Cardiac fibroblast (primary cell): ENCODE measurements at regions not wholly inside any gene's neighbourhood (a gene's known extent, or its start where the extent isn't known, plus 50 kb on each side); places are given as distances from the start of the nearest gene placed in this dataset.

Experiments
- DNase-seq, 2 donors: peaks; one replicate each; pipeline versions ENCODE4 v3.0.0 to v3.0.0-alpha.2; 2010; ENCODE audit warnings: low read depth in 2 of 2
- H3K4me3 ChIP-seq, 2 donors: replicated peaks in 1 of 2; 1 replicate in 1 of 2; 2 replicates in 1 of 2; pipeline ENCODE4 v1.5.1; 2011; ENCODE audit warnings: low read depth in 2 of 2, low read length in 2 of 2, mild to moderate bottlenecking in 2 of 2, moderate library complexity in 1 of 2
- TF ChIP-seq, protein P1 (sequence below): IDR thresholded peaks from one replicate; pipeline ENCODE4 v1.5.1; 2011; ENCODE audit warnings: low read depth, mild to moderate bottlenecking, low read length, inconsistent platforms

DNA sequence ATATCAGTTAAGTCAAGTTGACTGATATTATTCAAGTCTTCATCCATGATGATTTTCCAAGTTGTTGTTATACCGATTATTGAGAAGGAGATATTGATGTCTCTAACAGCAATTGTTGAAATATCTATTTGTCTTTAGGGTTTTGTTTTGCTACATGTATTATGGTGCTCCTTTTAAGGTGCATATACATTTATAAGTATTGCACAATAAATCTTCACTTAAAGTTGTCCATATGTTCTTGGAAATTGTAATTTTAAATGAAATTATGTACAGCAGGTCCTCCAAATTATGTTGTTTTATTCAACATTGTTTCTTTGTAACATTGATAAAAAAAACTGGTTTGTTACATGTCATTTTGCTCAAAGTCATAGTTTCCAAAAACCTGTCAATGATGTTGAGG is 650.7 kb upstream of the CITED2 start:
- DNase-seq = no peak
- TF ChIP-seq, protein P1, sequence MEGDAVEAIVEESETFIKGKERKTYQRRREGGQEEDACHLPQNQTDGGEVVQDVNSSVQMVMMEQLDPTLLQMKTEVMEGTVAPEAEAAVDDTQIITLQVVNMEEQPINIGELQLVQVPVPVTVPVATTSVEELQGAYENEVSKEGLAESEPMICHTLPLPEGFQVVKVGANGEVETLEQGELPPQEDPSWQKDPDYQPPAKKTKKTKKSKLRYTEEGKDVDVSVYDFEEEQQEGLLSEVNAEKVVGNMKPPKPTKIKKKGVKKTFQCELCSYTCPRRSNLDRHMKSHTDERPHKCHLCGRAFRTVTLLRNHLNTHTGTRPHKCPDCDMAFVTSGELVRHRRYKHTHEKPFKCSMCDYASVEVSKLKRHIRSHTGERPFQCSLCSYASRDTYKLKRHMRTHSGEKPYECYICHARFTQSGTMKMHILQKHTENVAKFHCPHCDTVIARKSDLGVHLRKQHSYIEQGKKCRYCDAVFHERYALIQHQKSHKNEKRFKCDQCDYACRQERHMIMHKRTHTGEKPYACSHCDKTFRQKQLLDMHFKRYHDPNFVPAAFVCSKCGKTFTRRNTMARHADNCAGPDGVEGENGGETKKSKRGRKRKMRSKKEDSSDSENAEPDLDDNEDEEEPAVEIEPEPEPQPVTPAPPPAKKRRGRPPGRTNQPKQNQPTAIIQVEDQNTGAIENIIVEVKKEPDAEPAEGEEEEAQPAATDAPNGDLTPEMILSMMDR = no peak
- no peak overlapping the region for H3K4me3 ChIP-seq

DNA sequence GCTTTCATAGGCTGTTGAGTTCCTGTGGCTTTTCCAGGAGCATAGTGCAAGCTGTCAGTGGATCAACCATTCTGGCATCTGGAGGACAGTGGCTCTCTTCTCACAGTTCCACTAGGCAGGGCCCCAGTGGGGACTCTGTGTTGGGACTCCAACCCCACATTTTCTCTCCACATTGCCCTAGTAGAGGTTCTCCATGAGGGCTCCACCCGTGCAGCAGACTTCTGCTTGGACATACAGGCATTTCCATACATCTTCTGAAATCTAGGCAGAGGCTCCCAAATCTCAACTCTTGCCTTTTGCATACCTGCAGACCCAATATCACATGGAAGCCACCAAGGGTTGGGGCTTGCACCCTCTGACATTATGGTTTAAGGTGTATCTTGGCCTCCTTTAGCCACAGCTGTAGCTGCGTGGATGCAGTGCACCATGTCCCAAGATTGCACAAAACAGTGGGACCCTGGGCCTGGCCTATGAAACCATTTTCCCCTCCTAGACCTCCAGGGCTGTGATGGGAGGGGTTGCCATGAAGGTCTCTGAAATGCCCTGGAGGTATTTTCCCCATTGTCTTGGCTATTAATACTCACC is 645.9 kb upstream of the CITED2 start:
- no peak for DNase-seq
- TF ChIP-seq, protein P1 = no peak
- no peak overlapping the region for H3K4me3 ChIP-seq

DNA sequence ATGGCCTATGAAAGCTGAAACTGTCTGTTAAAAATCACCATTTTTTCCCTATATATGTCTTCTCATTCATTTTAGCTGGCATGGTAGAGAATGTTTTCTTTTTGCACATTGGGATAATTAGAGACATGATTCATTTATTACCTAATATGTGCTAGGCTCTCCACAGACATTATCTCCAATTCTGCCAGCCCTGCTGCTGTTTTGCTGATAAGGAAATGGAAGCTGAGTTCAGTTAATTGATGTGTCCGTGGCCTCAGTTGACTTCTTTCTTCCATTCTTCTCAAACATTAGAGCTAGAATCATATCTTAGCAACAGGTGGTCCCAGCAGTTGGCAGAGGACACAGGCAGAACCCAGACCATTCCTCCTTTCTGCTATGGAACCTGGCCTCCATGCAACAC is 644.1 kb upstream of the CITED2 start:
- peak in 1 of 2 donors; percentile 44 for DNase-seq
- TF ChIP-seq, protein P1 = no peak
- no peak overlapping the region for H3K4me3 ChIP-seq

DNA sequence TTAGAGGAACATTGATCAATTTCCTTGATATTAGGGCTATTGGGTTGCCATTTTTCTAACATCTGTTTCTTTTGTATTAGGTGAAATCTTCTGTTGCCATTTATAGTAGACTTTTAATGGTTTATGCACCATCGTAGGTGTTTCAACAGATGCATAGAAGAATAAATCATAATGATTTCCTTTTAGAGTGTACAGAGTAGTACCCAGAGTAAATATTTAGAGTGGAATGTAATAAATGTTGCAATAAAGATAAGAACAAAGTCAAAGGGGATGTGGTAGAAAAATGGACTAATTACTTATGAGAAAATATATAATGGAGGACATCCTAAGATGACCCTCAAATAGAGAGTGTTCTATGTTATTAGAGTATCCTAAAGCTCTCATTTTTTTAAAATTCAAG is 643.0 kb upstream of the CITED2 start:
- DNase-seq = no peak
- TF ChIP-seq, protein P1 = no peak
- no peak overlapping the region for H3K4me3 ChIP-seq

DNA sequence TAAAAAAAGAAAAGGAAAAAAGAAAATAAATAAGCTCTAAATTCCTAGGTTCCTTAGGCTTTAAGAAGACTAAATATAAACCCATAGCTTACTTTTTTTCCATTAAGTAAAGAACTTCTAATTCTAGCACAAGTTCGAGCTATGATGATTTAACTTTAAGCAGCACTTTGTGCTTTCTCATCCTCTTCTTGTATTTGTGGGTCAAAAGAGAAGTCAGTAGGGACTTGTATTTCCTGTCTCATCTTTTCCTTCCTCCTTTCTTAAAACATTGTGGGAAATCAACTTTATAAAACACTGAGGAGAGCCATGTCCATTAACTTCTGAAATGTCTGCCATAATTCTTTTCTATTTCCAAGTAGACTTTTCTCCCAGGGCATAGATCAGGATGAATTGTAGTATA is 637.7 kb upstream of the CITED2 start:
- TF ChIP-seq, protein P1 = no peak
- H3K4me3 ChIP-seq = no peak overlapping the region
- DNase-seq = no peak

DNA sequence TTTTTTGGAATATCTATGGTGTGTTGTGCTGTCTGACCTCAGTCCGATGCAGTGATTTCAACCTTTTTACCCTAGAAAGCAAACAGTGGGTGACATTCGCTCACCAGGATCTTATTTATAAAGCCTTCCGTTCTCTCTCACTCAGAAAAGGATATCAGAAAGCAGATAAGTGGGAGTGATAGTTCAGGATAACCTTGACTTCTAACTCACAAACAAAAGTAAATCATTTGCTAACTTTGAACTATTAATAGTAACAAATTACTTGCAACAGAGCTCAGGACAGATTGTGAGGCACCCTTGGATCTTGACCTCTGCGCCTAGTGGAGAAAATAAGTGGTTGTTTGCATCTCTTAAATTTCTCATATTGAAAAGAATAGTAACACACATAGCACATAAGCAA is 637.1 kb upstream of the CITED2 start:
- TF ChIP-seq, protein P1 = no peak
- DNase-seq = no peak

DNA sequence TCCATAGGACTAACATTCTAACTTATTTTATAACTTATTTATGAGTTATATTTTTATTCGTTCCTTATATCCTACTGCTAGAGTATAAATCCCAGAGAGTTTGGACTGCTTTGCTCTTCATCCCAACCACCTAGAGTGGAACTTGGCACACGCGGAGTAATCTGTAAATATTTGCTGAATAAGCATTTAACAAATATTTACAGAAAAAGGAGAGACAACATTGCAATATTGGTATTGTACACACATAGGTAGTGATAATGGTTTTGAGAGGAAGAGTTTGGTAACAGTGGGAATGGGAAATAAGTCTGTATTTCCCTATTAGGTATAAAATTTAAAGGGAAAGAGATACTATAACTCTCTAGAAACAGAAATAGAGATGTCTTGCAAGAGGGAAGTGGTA is 634.8 kb upstream of the CITED2 start:
- no peak overlapping the region for H3K4me3 ChIP-seq
- no peak for DNase-seq
- TF ChIP-seq, protein P1 = no peak

More for the DNA sequence above, 637.1 kb upstream of the CITED2 start:
- no peak overlapping the region for H3K4me3 ChIP-seq
